ENCODE measurements at regions not wholly inside any gene's neighbourhood (a gene's known extent, or its start where the extent isn't known, plus 50 kb on each side); places are given as distances from the start of the nearest gene placed in this dataset.

GRCh38 chr4:129345609-129346008, 249.7 kb downstream of the C4orf33 start:
- Mint-ChIP-seq H3K4me3 (no peak overlapping the region), H3K4me1 (peaks cover 0 to 1% of the 10 kb centered on the region in 2 donors), H3K36me3 (no peaks in the 10 kb centered on the region), H3K27ac (no peak overlapping the region), H3K9me3 (peaks cover 0 to 2% (median 0%) of the 10 kb centered on the region in 6 donors), H3K27me3 (ENCODE audit: low read depth in 3 of 3) (peaks cover 4 to 10% (median 4%) of the 10 kb centered on the region in 3 donors)
- DNase-seq: no peak

- Mint-ChIP-seq H3K4me3 (no peak overlapping the region), H3K9me3 (peaks cover 0 to 2% (median 0%) of the 10 kb centered on the region in 6 donors), H3K27me3 (ENCODE audit: low read depth in 3 of 3) (peaks cover 4 to 10% (median 4%) of the 10 kb centered on the region in 3 donors), H3K4me1 (peaks cover 0 to 1% of the 10 kb centered on the region in 2 donors), H3K36me3 (no peaks in the 10 kb centered on the region), H3K27ac (no peak overlapping the region)
- DNase-seq: no peak
Measured at GRCh38 chr4:129346036-129346435, 250.1 kb downstream of the C4orf33 start.

GRCh38 chr4:129346734-129347133, 250.8 kb downstream of the C4orf33 start:
- Mint-ChIP-seq H3K27me3 (ENCODE audit: low read depth in 3 of 3) (peaks cover 4 to 10% (median 4%) of the 10 kb centered on the region in 3 donors), H3K9me3 (peaks cover 0 to 2% (median 0%) of the 10 kb centered on the region in 6 donors), H3K36me3 (no peaks in the 10 kb centered on the region), H3K27ac (no peak overlapping the region), H3K4me3 (no peak overlapping the region), H3K4me1 (peaks cover 0 to 1% of the 10 kb centered on the region in 2 donors)
- no peak for DNase-seq

GRCh38 chr4:129350834-129351721, 255.1 kb downstream of the C4orf33 start:
- no peaks in the 10 kb centered on the region for H3K36me3 Mint-ChIP-seq
- H3K4me1 Mint-ChIP-seq: no peaks in the 10 kb centered on the region
- DNase-seq: no peak
- H3K27ac Mint-ChIP-seq: no peak overlapping the region
- peaks cover 0 to 2% (median 0%) of the 10 kb centered on the region in 6 donors for H3K9me3 Mint-ChIP-seq
- H3K4me3 Mint-ChIP-seq: no peak overlapping the region
- H3K27me3 Mint-ChIP-seq (ENCODE audit: low read depth in 3 of 3): peaks cover 1 to 8% (median 4%) of the 10 kb centered on the region in 3 donors

DNA sequence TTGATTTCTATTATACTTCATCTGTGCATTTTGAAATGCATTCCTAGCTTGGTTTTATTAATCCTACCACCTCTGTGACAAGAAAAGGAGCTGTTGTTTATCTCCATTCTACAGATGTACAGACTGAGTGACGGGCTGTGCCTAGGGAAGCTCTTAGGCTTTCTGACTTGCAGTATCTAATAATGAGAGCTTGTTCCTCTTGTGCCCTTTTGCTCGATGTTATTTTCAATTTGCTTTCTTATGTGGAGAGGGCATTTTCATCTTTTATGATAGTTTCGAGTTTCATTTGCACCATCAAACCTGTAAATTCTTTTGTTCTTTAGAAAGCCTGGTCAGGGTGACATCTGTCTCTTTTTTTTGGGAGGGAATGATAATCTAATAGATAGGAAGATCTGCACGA, 256.5 kb downstream of the C4orf33 start:
- no peak overlapping the region for H3K27ac Mint-ChIP-seq
- H3K4me3 Mint-ChIP-seq: no peak overlapping the region
- peaks cover 0 to 2% (median 0%) of the 10 kb centered on the region in 6 donors for H3K9me3 Mint-ChIP-seq
- no peak for DNase-seq
- H3K27me3 Mint-ChIP-seq (ENCODE audit: low read depth in 3 of 3): peaks cover 1 to 2% (median 2%) of the 10 kb centered on the region in 3 donors
- no peaks in the 10 kb centered on the region for H3K36me3 Mint-ChIP-seq
- no peaks in the 10 kb centered on the region for H3K4me1 Mint-ChIP-seq

DNA sequence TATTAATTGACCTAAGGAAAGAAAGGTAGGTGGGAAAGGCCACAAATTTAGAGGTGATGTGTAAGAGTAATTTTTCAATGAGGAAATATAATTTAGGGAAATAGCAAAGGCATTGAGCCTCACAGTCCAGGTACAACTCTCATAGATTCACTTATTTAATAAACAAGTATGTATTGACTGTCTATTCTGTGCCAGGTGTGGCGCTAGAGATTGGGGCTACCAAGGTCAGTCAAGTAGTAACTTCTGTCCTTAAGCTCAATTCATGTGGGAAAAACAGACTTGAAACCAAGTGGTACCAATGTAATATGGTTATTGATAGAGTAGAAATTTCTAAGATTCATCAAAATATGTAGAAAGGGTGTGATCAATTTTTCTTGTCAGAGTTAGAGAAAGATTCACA, 257.5 kb downstream of the C4orf33 start:
- no peak overlapping the region for H3K27ac Mint-ChIP-seq
- H3K4me3 Mint-ChIP-seq: no peak overlapping the region
- peaks cover 0 to 2% (median 0%) of the 10 kb centered on the region in 6 donors for H3K9me3 Mint-ChIP-seq
- no peak for DNase-seq
- no peaks in the 10 kb centered on the region for H3K4me1 Mint-ChIP-seq
- peaks cover 1 to 2% (median 2%) of the 10 kb centered on the region in 3 donors for H3K27me3 Mint-ChIP-seq (ENCODE audit: low read depth in 3 of 3)
- no peaks in the 10 kb centered on the region for H3K36me3 Mint-ChIP-seq

DNA sequence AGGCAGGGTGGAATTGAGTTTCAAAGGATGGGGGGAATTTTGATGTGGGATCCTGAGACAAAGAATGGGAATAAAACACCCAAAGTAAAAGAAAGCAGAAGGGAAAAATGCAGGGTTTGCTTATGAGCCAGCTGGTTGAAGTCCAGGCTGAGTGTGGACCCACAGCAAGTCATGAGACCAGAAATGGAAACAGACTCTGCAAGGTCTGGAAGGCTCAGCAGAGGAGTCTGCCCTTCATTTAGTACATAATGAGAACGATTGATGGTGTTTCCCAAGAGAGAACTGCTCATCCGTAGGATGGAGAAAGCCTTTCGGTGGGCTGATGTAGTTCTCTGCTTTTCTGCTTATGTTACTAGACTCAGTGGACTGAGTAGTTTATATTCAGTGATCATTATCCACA, 259.1 kb downstream of the C4orf33 start:
- H3K4me1 Mint-ChIP-seq: no peaks in the 10 kb centered on the region
- H3K27me3 Mint-ChIP-seq (ENCODE audit: low read depth in 3 of 3): peaks cover 0 to 2% (median under 1%) of the 10 kb centered on the region in 3 donors
- H3K36me3 Mint-ChIP-seq: no peaks in the 10 kb centered on the region
- H3K27ac Mint-ChIP-seq: no peak overlapping the region
- no peaks in the 10 kb centered on the region for H3K9me3 Mint-ChIP-seq
- no peak for DNase-seq
- H3K4me3 Mint-ChIP-seq: no peak overlapping the region

GRCh38 chr4:129355516-129355915, 259.6 kb downstream of the C4orf33 start:
- H3K27ac Mint-ChIP-seq: no peak overlapping the region
- no peaks in the 10 kb centered on the region for H3K9me3 Mint-ChIP-seq
- no peak for DNase-seq
- no peak overlapping the region for H3K4me3 Mint-ChIP-seq
- H3K27me3 Mint-ChIP-seq (ENCODE audit: low read depth in 3 of 3): peaks cover 0 to 3% (median 0%) of the 10 kb centered on the region in 3 donors
- H3K4me1 Mint-ChIP-seq: no peaks in the 10 kb centered on the region
- no peaks in the 10 kb centered on the region for H3K36me3 Mint-ChIP-seq

GRCh38 chr4:129358571-129358970, 262.6 kb downstream of the C4orf33 start:
- Mint-ChIP-seq H3K9me3 (no peaks in the 10 kb centered on the region), H3K4me1 (no peaks in the 10 kb centered on the region), H3K36me3 (no peaks in the 10 kb centered on the region), H3K27ac (no peak overlapping the region), H3K27me3 (ENCODE audit: low read depth in 3 of 3) (peaks cover 0 to 5% (median 0%) of the 10 kb centered on the region in 3 donors), H3K4me3 (no peak overlapping the region)
- no peak for DNase-seq

- H3K4me1 Mint-ChIP-seq: no peaks in the 10 kb centered on the region
- no peak for DNase-seq
- H3K27ac Mint-ChIP-seq: no peak overlapping the region
- no peaks in the 10 kb centered on the region for H3K36me3 Mint-ChIP-seq
- H3K27me3 Mint-ChIP-seq (ENCODE audit: low read depth in 3 of 3): peaks cover 0 to 5% (median 0%) of the 10 kb centered on the region in 3 donors
- H3K4me3 Mint-ChIP-seq: no peak overlapping the region
- H3K9me3 Mint-ChIP-seq: no peaks in the 10 kb centered on the region
Measured at GRCh38 chr4:129359461-129359860, 263.5 kb downstream of the C4orf33 start.

DNA sequence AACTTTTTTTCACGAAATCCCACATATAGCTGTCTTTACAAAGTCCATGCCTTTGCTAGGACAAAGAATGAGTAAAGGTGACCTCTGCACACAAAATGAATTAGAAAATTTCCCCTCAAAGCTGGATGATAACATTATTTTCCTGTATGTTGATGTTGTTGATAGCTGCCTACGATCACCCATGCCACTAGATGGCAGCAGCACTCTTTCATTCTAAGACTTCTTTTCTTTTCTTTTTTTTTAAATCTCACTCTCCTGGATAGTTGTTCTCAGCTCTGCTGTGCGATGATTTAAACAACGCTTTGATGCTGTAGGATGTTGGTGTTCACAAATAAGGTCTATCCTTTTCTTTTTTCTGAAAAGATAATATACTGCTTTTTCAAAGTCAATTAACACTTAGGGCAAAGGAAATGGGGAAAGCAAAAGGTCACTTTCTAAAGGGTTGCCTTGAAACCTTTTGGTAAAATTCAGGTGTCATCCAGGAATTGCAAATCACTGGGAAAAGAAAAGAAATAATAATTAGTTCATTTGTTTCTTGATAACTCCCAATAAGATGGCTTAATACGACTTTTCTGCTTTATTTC, 266.8 kb downstream of the C4orf33 start:
- Mint-ChIP-seq H3K4me1 (no peaks in the 10 kb centered on the region), H3K9me3 (no peaks in the 10 kb centered on the region), H3K4me3 (no peak overlapping the region), H3K27ac (no peak overlapping the region), H3K36me3 (no peaks in the 10 kb centered on the region), H3K27me3 (ENCODE audit: low read depth in 3 of 3) (peaks cover 0 to 7% (median 2%) of the 10 kb centered on the region in 3 donors)
- peak; percentile 9 to 48 (median 34) for DNase-seq

DNA sequence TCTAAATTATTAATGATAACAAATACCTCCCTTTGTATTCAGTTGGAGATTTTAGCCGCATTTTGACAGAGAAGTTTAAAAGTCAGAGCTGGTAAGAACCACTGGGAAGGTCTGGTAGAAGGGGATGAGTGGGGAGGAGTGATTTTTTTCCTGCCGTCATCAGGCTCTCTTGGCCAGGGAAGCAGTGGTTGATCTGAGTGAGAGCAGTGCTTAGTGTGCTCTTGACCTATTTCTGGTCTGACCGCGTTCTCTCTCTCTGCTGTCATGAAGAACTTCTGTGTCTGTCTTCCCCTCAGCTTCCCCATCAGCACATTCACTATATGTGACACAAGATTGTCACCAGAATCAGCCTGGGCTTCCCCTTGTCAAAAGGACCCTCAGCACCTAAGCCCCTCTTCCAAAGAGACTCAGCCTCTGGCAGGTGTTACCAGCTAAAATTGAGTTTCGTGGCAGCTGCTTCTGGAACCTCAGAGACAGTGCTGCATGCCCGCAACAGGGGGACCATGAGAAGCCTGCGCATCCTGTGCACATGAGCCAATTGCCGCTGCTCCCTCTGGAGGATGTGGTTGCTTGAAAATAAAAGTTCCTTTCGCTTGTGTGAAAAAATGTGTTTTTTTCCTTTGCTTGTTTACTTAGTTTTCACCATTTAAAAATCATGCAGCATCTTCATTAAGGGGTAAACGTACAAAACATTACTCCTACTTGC, 268.9 kb downstream of the C4orf33 start:
- DNase-seq: no peak
- no peak overlapping the region for H3K27ac Mint-ChIP-seq
- no peaks in the 10 kb centered on the region for H3K36me3 Mint-ChIP-seq
- H3K27me3 Mint-ChIP-seq (ENCODE audit: low read depth in 3 of 3): peaks cover 2 to 9% (median 2%) of the 10 kb centered on the region in 3 donors
- H3K4me1 Mint-ChIP-seq: no peaks in the 10 kb centered on the region
- H3K4me3 Mint-ChIP-seq: no peak overlapping the region
- no peaks in the 10 kb centered on the region for H3K9me3 Mint-ChIP-seq

DNA sequence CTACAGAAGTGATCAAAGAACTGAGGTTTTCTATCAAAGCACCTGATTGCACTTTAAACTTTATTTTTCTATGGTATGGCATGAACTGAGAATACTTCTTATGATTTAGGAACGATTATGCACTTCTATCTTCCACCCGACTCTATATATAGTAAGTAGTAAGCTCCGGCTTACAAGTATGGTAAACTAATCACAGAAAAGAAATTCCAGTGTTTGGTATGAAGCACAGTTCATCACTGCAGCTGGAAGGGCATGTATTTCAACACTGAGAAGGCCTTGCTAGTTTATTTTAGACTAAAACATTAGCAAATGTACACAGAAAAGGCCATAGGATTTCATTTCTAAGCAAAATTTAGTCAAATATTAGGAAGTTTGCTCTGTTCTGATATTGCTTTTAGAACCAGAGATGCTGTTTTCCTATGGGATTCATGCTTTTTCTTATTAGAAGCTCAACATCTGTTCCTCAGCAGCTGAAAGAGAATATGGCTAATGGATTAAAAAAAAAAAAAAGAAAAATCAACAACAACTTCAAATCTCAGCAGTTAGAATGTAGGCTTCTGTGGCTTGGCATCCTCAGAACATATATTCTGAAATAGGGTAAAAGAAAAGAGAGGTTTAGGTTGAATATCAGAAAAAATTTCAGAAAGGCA, 273.5 kb downstream of the C4orf33 start:
- Mint-ChIP-seq H3K4me3 (no peak overlapping the region), H3K36me3 (no peaks in the 10 kb centered on the region), H3K4me1 (no peaks in the 10 kb centered on the region), H3K27me3 (ENCODE audit: low read depth in 3 of 3) (peaks cover 2 to 5% (median 2%) of the 10 kb centered on the region in 3 donors), H3K27ac (no peak overlapping the region), H3K9me3 (no peaks in the 10 kb centered on the region)
- no peak for DNase-seq
